Stimulated activated naive CD4-positive, alpha-beta T cell (primary cell): ENCODE measurements at regions not wholly inside any gene's neighbourhood (a gene's known extent, or its start where the extent isn't known, plus 50 kb on each side); places are given as distances from the start of the nearest gene placed in this dataset.

ENCODE experiments used
- DNase-seq, 6 experiments: peaks; one replicate each; lab custom pipeline; 2025; lab: John Stamatoyannopoulos, UW

- no peak for DNase-seq
These were observed 55.2 kb upstream of the RND3 start for GRCh38 chr2:150542692-150543091.

DNA sequence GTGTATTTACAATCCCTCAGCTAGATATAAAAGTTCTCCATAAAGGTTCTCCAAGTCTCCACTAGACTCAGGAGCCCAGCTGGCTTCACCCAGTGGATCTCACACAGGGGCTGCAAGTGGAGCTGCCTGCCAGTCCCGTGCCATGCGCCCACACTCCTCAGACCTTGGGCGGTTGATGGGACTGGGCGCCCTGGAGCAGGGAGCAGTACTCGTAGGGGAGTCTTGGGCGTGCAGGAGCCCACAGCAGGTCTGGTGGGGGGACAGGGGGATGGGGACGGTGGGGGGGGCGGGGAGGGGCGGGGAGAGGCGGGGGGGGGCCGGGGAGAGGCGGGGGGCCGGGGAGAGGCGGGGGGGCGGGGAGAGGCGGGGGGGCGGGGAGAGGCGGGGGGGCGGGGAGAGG lies 54.7 kb upstream of the RND3 start:
- no peak for DNase-seq

DNA sequence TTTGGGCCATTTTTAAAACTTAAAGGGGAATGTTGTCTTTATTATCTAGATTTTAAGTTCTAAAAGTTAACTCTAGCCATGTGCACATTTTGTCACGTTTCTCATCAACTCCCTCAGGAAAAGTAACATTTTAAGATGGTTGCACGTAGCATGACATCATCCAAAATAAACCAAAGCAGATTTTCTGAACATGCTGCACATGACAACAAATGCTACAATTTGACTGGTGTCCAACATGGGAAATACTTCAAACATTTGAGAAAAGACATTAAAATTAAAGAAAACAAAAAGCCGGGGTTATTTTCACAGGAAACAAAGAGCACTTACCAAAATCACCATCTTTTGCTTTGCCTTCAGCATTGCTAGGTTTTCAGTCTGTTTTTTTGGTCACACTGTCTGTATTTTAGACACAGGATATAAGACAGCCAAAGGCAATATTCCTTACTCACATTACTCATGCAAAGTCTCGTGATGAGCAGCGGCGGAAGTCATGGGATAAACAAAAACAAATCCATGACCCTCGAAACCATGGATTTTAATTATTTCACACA lies 51.3 kb upstream of the RND3 start:
- no peak for DNase-seq
